RWPE2 (cell line): ENCODE measurements at regions not wholly inside any gene's neighbourhood (a gene's known extent, or its start where the extent isn't known, plus 50 kb on each side); places are given as distances from the start of the nearest gene placed in this dataset.

Experiments used
- ATAC-seq: fragments of 200-7000 bp; cut with Tn5 transposase; 3 replicates; pipeline ENCODE4 v1.9.1; 2021; ENCODE audit warnings: low read depth
- DNase-seq: peaks from one replicate; pipeline ENCODE4 v3.0.0-alpha.2; 2020; ENCODE audit warnings: low spot score
- H3K27ac ChIP-seq: fragments of 450-650 bp; 2 replicates; pipeline ENCODE4 v1.5.1; 2017; ENCODE audit warnings: mild to moderate bottlenecking; ENCODE audit not compliant: poor library complexity, severe bottlenecking
- H3K27me3 ChIP-seq: fragments of 250-450 bp; sonication (Bioruptor Pico); 2 replicates; pipeline ENCODE4 v1.5.1; 2021; ENCODE audit warnings: mild to moderate bottlenecking, moderate library complexity; ENCODE audit not compliant: insufficient read depth, poor library complexity, severe bottlenecking
- H3K36me3 ChIP-seq: fragments of 250-450 bp; sonication (Bioruptor Pico); 2 replicates; pipeline ENCODE4 v1.5.1; 2020; ENCODE audit warnings: low read depth, mild to moderate bottlenecking, moderate library complexity
- H3K4me1 ChIP-seq: fragments of 250-450 bp; sonication (Bioruptor Pico); 2 replicates; pipeline ENCODE4 v1.5.1; 2021; ENCODE audit warnings: mild to moderate bottlenecking, moderate library complexity; ENCODE audit not compliant: insufficient read depth, poor library complexity, severe bottlenecking
- H3K4me3 ChIP-seq: fragments of 250-450 bp; sonication (Bioruptor Pico); 2 replicates; pipeline ENCODE4 v1.5.1; 2021; ENCODE audit warnings: mild to moderate bottlenecking, moderate library complexity; ENCODE audit not compliant: severe bottlenecking
- H3K9me3 ChIP-seq: fragments of 250-450 bp; sonication (Bioruptor Pico); 2 replicates; pipeline ENCODE4 v1.5.1; 2021; ENCODE audit warnings: mild to moderate bottlenecking, moderate library complexity; ENCODE audit not compliant: severe bottlenecking
- CTCF ChIP-seq: fragments of 450-650 bp; IDR thresholded peaks from one replicate; pipeline ENCODE4 v1.5.1; 2017; ENCODE audit warnings: mild to moderate bottlenecking, moderate library complexity; ENCODE audit not compliant: poor library complexity, severe bottlenecking

GRCh38 chr3:180092889-180093288, 56.2 kb upstream of the PEX5L start:
- Histone ChIP-seq H3K36me3 (no peaks in the 10 kb centered on the region), H3K27ac (no peak overlapping the region), H3K4me3 (no peak overlapping the region), H3K4me1 (no peaks in the 10 kb centered on the region), H3K9me3 (no peaks in the 10 kb centered on the region), H3K27me3 (no peaks in the 10 kb centered on the region)
- no peak for TF ChIP-seq CTCF
- DNase-seq (no peak), ATAC-seq (no peak)

- Histone ChIP-seq H3K36me3 (no peaks in the 10 kb centered on the region), H3K27ac (no peak overlapping the region), H3K27me3 (no peaks in the 10 kb centered on the region), H3K4me3 (no peak overlapping the region), H3K4me1 (no peaks in the 10 kb centered on the region), H3K9me3 (no peaks in the 10 kb centered on the region)
- DNase-seq (no peak), ATAC-seq (no peak)
- no peak for TF ChIP-seq CTCF
Measured at GRCh38 chr3:180093535-180093934, 56.8 kb upstream of the PEX5L start.

- ATAC-seq: no peak
- Histone ChIP-seq H3K27me3 (no peaks in the 10 kb centered on the region), H3K4me3 (no peak overlapping the region), H3K36me3 (no peaks in the 10 kb centered on the region), H3K27ac (no peak overlapping the region), H3K9me3 (no peaks in the 10 kb centered on the region), H3K4me1 (no peaks in the 10 kb centered on the region)
- TF ChIP-seq CTCF: no peak
- DNase-seq: no peak
Measured at GRCh38 chr3:180097626-180098025, 60.9 kb upstream of the PEX5L start.

GRCh38 chr3:180102134-180102533, 65.4 kb upstream of the PEX5L start:
- TF ChIP-seq CTCF: no peak
- Histone ChIP-seq H3K9me3 (no peaks in the 10 kb centered on the region), H3K27me3 (no peaks in the 10 kb centered on the region), H3K4me3 (no peak overlapping the region), H3K36me3 (no peaks in the 10 kb centered on the region), H3K27ac (no peak overlapping the region), H3K4me1 (no peaks in the 10 kb centered on the region)
- ATAC-seq (no peak), DNase-seq (no peak)

- Histone ChIP-seq H3K27me3 (no peaks in the 10 kb centered on the region), H3K27ac (no peak overlapping the region), H3K36me3 (no peaks in the 10 kb centered on the region), H3K9me3 (no peaks in the 10 kb centered on the region), H3K4me3 (no peak overlapping the region), H3K4me1 (no peaks in the 10 kb centered on the region)
- ATAC-seq: no peak
- no peak for DNase-seq
- TF ChIP-seq CTCF: no peak
Measured at GRCh38 chr3:180102604-180103003, 65.9 kb upstream of the PEX5L start.
